SK-N-SH (cell line): ENCODE measurements at regions not wholly inside any gene's neighbourhood (a gene's known extent, or its start where the extent isn't known, plus 50 kb on each side); places are given as distances from the start of the nearest gene placed in this dataset.

Source experiments
- CTCF ChIA-PET: fragments of 300-600, 350-600 bp; formaldehyde crosslinking; extraction: SDS; loops from one replicate; lab custom pipeline; 2021; lab: Yijun Ruan, JAX
- POLR2A ChIA-PET: fragments of 350-600 bp; sonication (Branson Sonifier 250); formaldehyde crosslinking; extraction: SDS; loops from one replicate; lab custom pipeline; 2020; ENCODE audit warnings: antibody characterized with exemption, inconsistent platforms; lab: Yijun Ruan, JAX
- DNase-seq: peaks from one replicate; pipeline ENCODE4 v3.0.0; 2012
- H2AFZ ChIP-seq: fragments of 200-600 bp; sonication (generic); 2 replicates; pipeline ENCODE4 v1.8.1; 2016; ENCODE audit warnings: antibody characterized with exemption, mild to moderate bottlenecking, low read depth
- H3F3A ChIP-seq: fragments of 200-600 bp; sonication (generic); replicated peaks from 2 replicates; pipeline ENCODE3; 2016; ENCODE audit warnings: antibody characterized with exemption, mild to moderate bottlenecking; ENCODE audit not compliant: insufficient read depth
- H3K27ac ChIP-seq, 2 experiments: fragments of 200-500 bp in 1 of 2; fragments of 200-600 bp in 1 of 2; sonication (Bioruptor generic) in 1 of 2; sonication (generic), shearing (Covaris generic) in 1 of 2; 2 replicates each; pipeline versions ENCODE4 v1.5.1 to v1.6.1; 2014 to 2016; ENCODE audit warnings: low read depth in 2 of 2, inconsistent platforms in 1 of 2, low read length in 1 of 2, mild to moderate bottlenecking in 1 of 2, mixed read lengths in 1 of 2
- H3K27me3 ChIP-seq: fragments of 200-600 bp; sonication (generic), shearing (Covaris generic); 2 replicates; pipeline ENCODE4 v1.6.1; 2016; ENCODE audit warnings: mixed run types; ENCODE audit not compliant: insufficient read depth
- H3K36me3 ChIP-seq, 2 experiments: fragments of 200-500 bp in 1 of 2; fragments of 200-600 bp in 1 of 2; sonication (Bioruptor generic) in 1 of 2; sonication (generic) in 1 of 2; replicated peaks in 1 of 2; 2 replicates each; pipeline versions ENCODE3 to v1.5.1; 2014 to 2016; ENCODE audit warnings: low read length in 1 of 2, mild to moderate bottlenecking in 1 of 2; ENCODE audit not compliant: insufficient read depth in 2 of 2, control insufficient read depth in 1 of 2
- H3K4me1 ChIP-seq, 2 experiments: fragments of 200-500 bp in 1 of 2; fragments of 200-600 bp in 1 of 2; sonication (Bioruptor generic) in 1 of 2; sonication (generic), shearing (Covaris generic) in 1 of 2; 2 replicates each; pipeline versions ENCODE4 v1.5.1 to v1.6.1; 2014 to 2016; ENCODE audit warnings: low read depth in 1 of 2, low read length in 1 of 2, mixed run types in 1 of 2; ENCODE audit not compliant: insufficient read depth in 2 of 2, control insufficient read depth in 1 of 2
- H3K4me2 ChIP-seq: fragments of 200-600 bp; sonication (generic), shearing (Covaris generic); 2 replicates; pipeline ENCODE4 v1.6.1; 2017; ENCODE audit warnings: mixed run types
- H3K4me3 ChIP-seq, 2 experiments: fragments of 200-500 bp in 1 of 2; fragments of 200-600 bp in 1 of 2; sonication (Bioruptor generic) in 1 of 2; sonication (generic), shearing (Covaris generic) in 1 of 2; 2 replicates each; pipeline versions ENCODE4 v1.5.1 to v1.8.1; 2014 to 2016; ENCODE audit warnings: low read depth in 2 of 2, inconsistent platforms in 1 of 2, low read length in 1 of 2, mild to moderate bottlenecking in 1 of 2, mixed read lengths in 1 of 2, moderate library complexity in 1 of 2
- H3K79me2 ChIP-seq: fragments of 200-600 bp; sonication (generic); 2 replicates; pipeline ENCODE4 v1.8.1; 2017; ENCODE audit warnings: mild to moderate bottlenecking; ENCODE audit not compliant: insufficient read depth
- H3K9ac ChIP-seq: fragments of 200-600 bp; sonication (generic); 2 replicates; pipeline ENCODE4 v1.6.1; 2017; ENCODE audit warnings: mixed run types
- H3K9me2 ChIP-seq: fragments of 200-600 bp; sonication (generic); 2 replicates; pipeline ENCODE4 v1.6.1; 2017; ENCODE audit warnings: mixed run types
- H3K9me3 ChIP-seq: fragments of 200-600 bp; sonication (generic); 2 replicates; pipeline ENCODE4 v1.6.1; 2017; ENCODE audit warnings: mixed run types, mild to moderate bottlenecking, moderate library complexity
- H4K20me1 ChIP-seq: fragments of 200-600 bp; sonication (generic); 2 replicates; pipeline ENCODE4 v1.6.1; 2017; ENCODE audit warnings: mild to moderate bottlenecking, mixed run types; ENCODE audit not compliant: insufficient read depth
- CHD2 ChIP-seq: fragments of 150-350 bp; IDR thresholded peaks from 2 replicates; pipeline ENCODE4 v1.6.1; 2018; ENCODE audit warnings: low read length; ENCODE audit not compliant: partially characterized antibody
- FOXJ3 ChIP-seq: sonication (generic); formaldehyde crosslinking; IDR thresholded peaks from 2 replicates; pipeline ENCODE4 v1.5.1; 2020; ENCODE audit warnings: mild to moderate bottlenecking, missing genetic modification reagents
- GABPA ChIP-seq: IDR thresholded peaks from 2 replicates; pipeline ENCODE4 v1.4.0; 2012; ENCODE audit warnings: low read depth, mild to moderate bottlenecking
- GATA2 ChIP-seq: sonication (generic); formaldehyde crosslinking; IDR thresholded peaks from 2 replicates; pipeline ENCODE4 v1.5.0; 2020; ENCODE audit warnings: mild to moderate bottlenecking, missing genetic modification reagents
- MXI1 ChIP-seq: IDR thresholded peaks from 2 replicates; pipeline ENCODE4 v1.6.1; 2012; ENCODE audit warnings: mild to moderate bottlenecking, low read depth, low read length, improper control_type of control experiment
- NFIC ChIP-seq: IDR thresholded peaks from 2 replicates; pipeline ENCODE4 v1.4.0; 2012; ENCODE audit warnings: borderline replicate concordance
- NRF1 ChIP-seq: IDR thresholded peaks from 2 replicates; pipeline ENCODE4 v1.6.1; 2012; ENCODE audit warnings: low read depth, mild to moderate bottlenecking, low read length
- POLR2AphosphoS5 ChIP-seq: IDR thresholded peaks from 2 replicates; pipeline ENCODE4 v1.6.1; 2012; ENCODE audit warnings: low read depth, low read length
- RAD21 ChIP-seq: IDR thresholded peaks from 2 replicates; pipeline ENCODE4 v1.6.1; 2012; ENCODE audit warnings: mild to moderate bottlenecking, low read length
- SMC3 ChIP-seq: IDR thresholded peaks from 2 replicates; pipeline ENCODE4 v1.6.1; 2012; ENCODE audit warnings: low read depth, low read length, improper control_type of control experiment
- TAF1 ChIP-seq: IDR thresholded peaks from 2 replicates; pipeline ENCODE4 v1.6.1; 2012; ENCODE audit warnings: low read depth, mild to moderate bottlenecking, low read length, moderate library complexity, borderline replicate concordance
- WGBS: methylation state at CpG from one replicate; pipeline ENCODE4 v1.1.6; 2017; ENCODE audit warnings: low lambda C conversion rate; 5-methylcytosine and 5-hydroxymethylcytosine counted together
- TF ChIP-seq, protein P1 (sequence below): IDR thresholded peaks from 2 replicates; pipeline ENCODE4 v1.4.0; 2012; ENCODE audit warnings: low read depth, borderline replicate concordance
- TF ChIP-seq, protein P2 (sequence below): IDR thresholded peaks from 2 replicates; pipeline ENCODE4 v1.4.0; 2012; ENCODE audit warnings: low read depth, borderline replicate concordance
- TF ChIP-seq, protein P3 (sequence below): fragments of 150-350 bp; IDR thresholded peaks from 2 replicates; pipeline ENCODE4 v1.6.1; 2017; ENCODE audit warnings: antibody characterized with exemption, low read length, low read depth, borderline replicate concordance
- TF ChIP-seq, protein P4 (sequence below): IDR thresholded peaks from 2 replicates; pipeline ENCODE4; 2012
- TF ChIP-seq, protein P5 (sequence below): IDR thresholded peaks from 2 replicates; pipeline ENCODE4 v1.6.1; 2012; ENCODE audit warnings: mild to moderate bottlenecking, low read depth, low read length, moderate library complexity

DNA sequence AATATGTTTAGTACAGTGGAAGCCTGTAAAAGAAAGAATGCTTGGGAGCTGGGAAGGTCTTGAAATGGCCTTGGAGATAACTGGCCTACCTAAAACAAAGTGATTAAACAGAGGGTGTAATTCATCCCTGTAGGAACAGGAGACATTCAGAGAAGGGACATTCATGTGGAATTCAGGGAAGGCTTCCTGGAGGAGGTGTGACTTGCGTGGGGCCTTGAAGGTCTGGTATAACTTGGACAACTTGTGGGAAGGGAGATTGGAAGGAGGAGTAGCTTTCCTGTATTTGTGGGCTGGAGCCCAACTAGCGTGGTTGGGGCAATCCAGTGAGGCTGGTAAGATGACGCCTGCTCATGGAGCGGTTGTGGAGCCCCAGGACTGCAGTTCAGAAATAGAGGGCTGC, 156.4 kb downstream of the AACS start:
- CTCF ChIA-PET = interaction anchor here (1.1 to 1.2 kb wide), 2 partner anchors 11 to 38 kb away, joined by 3 read pairs; no protein-coding TSS in a partner anchor
- POLR2A ChIA-PET = no interaction called here

DNA sequence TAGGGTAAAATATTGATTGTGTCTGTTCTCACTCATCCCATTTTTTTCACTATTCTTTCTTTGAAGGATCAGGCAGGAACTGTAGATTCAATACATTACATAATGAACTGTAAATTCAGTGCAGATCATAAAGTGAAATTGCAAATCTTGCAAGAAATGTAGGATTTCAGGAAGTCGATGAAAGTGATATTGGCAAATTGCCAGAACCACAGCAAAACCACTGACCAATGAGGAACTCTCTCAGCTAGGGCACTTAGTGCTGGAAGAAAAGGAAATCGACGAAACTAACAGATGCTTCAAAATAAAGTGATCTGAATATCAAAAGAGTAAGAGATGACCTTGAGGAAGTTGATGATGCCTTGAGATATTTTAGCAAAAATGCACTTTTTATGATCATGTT, 157.6 kb downstream of the AACS start:
- WGBS = 6% methylated on average over 3 of the region's 3 CpGs
- Histone ChIP-seq H4K20me1 (no peaks in the 10 kb centered on the region), H3K9me3 (no peaks in the 10 kb centered on the region), H3K4me1 (no peaks in the 10 kb centered on the region), H3F3A (no peaks in the 10 kb centered on the region), H3K9me2 (no peaks in the 10 kb centered on the region), H3K27ac (no peak overlapping the region), H3K9ac (no peak overlapping the region), H3K4me3 (no peak overlapping the region), H3K79me2 (no peaks in the 10 kb centered on the region), H3K4me2 (no peak overlapping the region), H3K36me3 (no peaks in the 10 kb centered on the region), H2AFZ (no peak overlapping the region), H3K27me3 (no peaks in the 10 kb centered on the region; the same call in 1 of the 2 replicates)
- TF ChIP-seq, protein P1, sequence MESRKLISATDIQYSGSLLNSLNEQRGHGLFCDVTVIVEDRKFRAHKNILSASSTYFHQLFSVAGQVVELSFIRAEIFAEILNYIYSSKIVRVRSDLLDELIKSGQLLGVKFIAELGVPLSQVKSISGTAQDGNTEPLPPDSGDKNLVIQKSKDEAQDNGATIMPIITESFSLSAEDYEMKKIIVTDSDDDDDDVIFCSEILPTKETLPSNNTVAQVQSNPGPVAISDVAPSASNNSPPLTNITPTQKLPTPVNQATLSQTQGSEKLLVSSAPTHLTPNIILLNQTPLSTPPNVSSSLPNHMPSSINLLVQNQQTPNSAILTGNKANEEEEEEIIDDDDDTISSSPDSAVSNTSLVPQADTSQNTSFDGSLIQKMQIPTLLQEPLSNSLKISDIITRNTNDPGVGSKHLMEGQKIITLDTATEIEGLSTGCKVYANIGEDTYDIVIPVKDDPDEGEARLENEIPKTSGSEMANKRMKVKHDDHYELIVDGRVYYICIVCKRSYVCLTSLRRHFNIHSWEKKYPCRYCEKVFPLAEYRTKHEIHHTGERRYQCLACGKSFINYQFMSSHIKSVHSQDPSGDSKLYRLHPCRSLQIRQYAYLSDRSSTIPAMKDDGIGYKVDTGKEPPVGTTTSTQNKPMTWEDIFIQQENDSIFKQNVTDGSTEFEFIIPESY = no peak
- TF ChIP-seq RAD21 (no peak), CHD2 (no peak), NRF1 (no peak), MXI1 (no peak), POLR2AphosphoS5 (no peak), GABPA (no peak), TAF1 (no peak), GATA2 (no peak)
- TF ChIP-seq, protein P2, sequence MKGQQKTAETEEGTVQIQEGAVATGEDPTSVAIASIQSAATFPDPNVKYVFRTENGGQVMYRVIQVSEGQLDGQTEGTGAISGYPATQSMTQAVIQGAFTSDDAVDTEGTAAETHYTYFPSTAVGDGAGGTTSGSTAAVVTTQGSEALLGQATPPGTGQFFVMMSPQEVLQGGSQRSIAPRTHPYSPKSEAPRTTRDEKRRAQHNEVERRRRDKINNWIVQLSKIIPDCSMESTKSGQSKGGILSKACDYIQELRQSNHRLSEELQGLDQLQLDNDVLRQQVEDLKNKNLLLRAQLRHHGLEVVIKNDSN = no peak
- TF ChIP-seq, protein P3, sequence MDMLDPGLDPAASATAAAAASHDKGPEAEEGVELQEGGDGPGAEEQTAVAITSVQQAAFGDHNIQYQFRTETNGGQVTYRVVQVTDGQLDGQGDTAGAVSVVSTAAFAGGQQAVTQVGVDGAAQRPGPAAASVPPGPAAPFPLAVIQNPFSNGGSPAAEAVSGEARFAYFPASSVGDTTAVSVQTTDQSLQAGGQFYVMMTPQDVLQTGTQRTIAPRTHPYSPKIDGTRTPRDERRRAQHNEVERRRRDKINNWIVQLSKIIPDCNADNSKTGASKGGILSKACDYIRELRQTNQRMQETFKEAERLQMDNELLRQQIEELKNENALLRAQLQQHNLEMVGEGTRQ = no peak
- ChIA-PET CTCF (no interaction called here), POLR2A (no interaction called here)
- no peak for DNase-seq

More for the DNA sequence above, 156.4 kb downstream of the AACS start:
- H3F3A ChIP-seq = no peaks in the 10 kb centered on the region
- H3K4me3 ChIP-seq = no peak overlapping the region
- no peaks in the 10 kb centered on the region for H3K36me3 ChIP-seq
- no peak overlapping the region for H3K4me2 ChIP-seq
- TF ChIP-seq NFIC (no peak), FOXJ3 (no peak), GATA2 (no peak), SMC3 (no peak), CHD2 (no peak)
- TF ChIP-seq, protein P4, sequence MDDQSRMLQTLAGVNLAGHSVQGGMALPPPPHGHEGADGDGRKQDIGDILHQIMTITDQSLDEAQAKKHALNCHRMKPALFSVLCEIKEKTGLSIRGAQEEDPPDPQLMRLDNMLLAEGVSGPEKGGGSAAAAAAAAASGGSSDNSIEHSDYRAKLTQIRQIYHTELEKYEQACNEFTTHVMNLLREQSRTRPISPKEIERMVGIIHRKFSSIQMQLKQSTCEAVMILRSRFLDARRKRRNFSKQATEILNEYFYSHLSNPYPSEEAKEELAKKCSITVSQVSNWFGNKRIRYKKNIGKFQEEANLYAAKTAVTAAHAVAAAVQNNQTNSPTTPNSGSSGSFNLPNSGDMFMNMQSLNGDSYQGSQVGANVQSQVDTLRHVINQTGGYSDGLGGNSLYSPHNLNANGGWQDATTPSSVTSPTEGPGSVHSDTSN = no peak
- TF ChIP-seq, protein P5, sequence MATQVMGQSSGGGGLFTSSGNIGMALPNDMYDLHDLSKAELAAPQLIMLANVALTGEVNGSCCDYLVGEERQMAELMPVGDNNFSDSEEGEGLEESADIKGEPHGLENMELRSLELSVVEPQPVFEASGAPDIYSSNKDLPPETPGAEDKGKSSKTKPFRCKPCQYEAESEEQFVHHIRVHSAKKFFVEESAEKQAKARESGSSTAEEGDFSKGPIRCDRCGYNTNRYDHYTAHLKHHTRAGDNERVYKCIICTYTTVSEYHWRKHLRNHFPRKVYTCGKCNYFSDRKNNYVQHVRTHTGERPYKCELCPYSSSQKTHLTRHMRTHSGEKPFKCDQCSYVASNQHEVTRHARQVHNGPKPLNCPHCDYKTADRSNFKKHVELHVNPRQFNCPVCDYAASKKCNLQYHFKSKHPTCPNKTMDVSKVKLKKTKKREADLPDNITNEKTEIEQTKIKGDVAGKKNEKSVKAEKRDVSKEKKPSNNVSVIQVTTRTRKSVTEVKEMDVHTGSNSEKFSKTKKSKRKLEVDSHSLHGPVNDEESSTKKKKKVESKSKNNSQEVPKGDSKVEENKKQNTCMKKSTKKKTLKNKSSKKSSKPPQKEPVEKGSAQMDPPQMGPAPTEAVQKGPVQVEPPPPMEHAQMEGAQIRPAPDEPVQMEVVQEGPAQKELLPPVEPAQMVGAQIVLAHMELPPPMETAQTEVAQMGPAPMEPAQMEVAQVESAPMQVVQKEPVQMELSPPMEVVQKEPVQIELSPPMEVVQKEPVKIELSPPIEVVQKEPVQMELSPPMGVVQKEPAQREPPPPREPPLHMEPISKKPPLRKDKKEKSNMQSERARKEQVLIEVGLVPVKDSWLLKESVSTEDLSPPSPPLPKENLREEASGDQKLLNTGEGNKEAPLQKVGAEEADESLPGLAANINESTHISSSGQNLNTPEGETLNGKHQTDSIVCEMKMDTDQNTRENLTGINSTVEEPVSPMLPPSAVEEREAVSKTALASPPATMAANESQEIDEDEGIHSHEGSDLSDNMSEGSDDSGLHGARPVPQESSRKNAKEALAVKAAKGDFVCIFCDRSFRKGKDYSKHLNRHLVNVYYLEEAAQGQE = no peak
- DNase-seq = no peak
- no peaks in the 10 kb centered on the region for H3K9me2 ChIP-seq
- WGBS = 40% methylated on average over 4 of the region's 4 CpGs
- H3K27ac ChIP-seq = no peak overlapping the region
- H3K27me3 ChIP-seq = no peaks in the 10 kb centered on the region; the same call in 1 of the 2 replicates
- no peaks in the 10 kb centered on the region for H3K79me2 ChIP-seq
- H3K9me3 ChIP-seq = no peaks in the 10 kb centered on the region
- no peaks in the 10 kb centered on the region for H3K4me1 ChIP-seq
- no peak overlapping the region for H2AFZ ChIP-seq
- no peaks in the 10 kb centered on the region for H4K20me1 ChIP-seq
- H3K9ac ChIP-seq = no peak overlapping the region
